ENCODE measurements at regions not wholly inside any gene's neighbourhood (a gene's known extent, or its start where the extent isn't known, plus 50 kb on each side); places are given as distances from the start of the nearest gene placed in this dataset.

GRCh38 chr14:105933238-105933637 is 406.9 kb downstream of the TMEM121 start:
- DNase-seq (ENCODE audit: low spot score) = no peak
- 65% methylated on average over 7 of the region's 7 CpGs for WGBS

GRCh38 chr14:105935384-105935783 is 409.0 kb downstream of the TMEM121 start:
- TF ChIP-seq YY1 (IDR thresholded peaks at IDR 0.05) = no peak
- no peak for TF ChIP-seq FOXA2 (IDR thresholded peaks at IDR 0.05)
- no peak for TF ChIP-seq HNF4G (IDR thresholded peaks at IDR 0.05)
- TF ChIP-seq NR2F2 (IDR thresholded peaks at IDR 0.05) = no peak
- no peak for TF ChIP-seq RAD21 (IDR thresholded peaks at IDR 0.05)
- no peak for TF ChIP-seq SP1 (IDR thresholded peaks at IDR 0.05)
- TF ChIP-seq HNF4A (conservative IDR thresholded peaks at IDR 0.05) = no peak
- TF ChIP-seq JUND (IDR thresholded peaks at IDR 0.05) = no peak
- no peak for TF ChIP-seq TAF1 (conservative IDR thresholded peaks at IDR 0.05)
- no peak for TF ChIP-seq REST (IDR thresholded peaks at IDR 0.05)
- no peak for TF ChIP-seq EGR1 (IDR thresholded peaks at IDR 0.05; ENCODE audit: low read depth in 2 of 2)
- no peak for TF ChIP-seq RXRA (IDR thresholded peaks at IDR 0.05)
- no peak for TF ChIP-seq ATF3 (IDR thresholded peaks at IDR 0.05)
- TF ChIP-seq MAX (IDR thresholded peaks at IDR 0.05) = no peak
- no peak for TF ChIP-seq FOXA1 (IDR thresholded peaks at IDR 0.05)
- no peak for TF ChIP-seq GABPA (IDR thresholded peaks at IDR 0.05 in 1 of 2, conservative IDR thresholded peaks at IDR 0.05 in 1 of 2)
- H3K27me3 ChIP-seq (ENCODE audit: control insufficient read depth in 4 of 4, insufficient read depth in 4 of 4, low read length in 3 of 4) = peaks cover 0 to 6% (median 1%) of the 10 kb centered on the region in 4 donors
- WGBS = 68% methylated on average over 3 of the region's 3 CpGs
- H3K4me1 ChIP-seq (ENCODE audit: control insufficient read depth in 4 of 4, insufficient read depth in 4 of 4, low read length in 3 of 4) = peaks cover 0 to 6% (median 0%) of the 10 kb centered on the region in 4 donors
- H3K27ac ChIP-seq (ENCODE audit: low read depth in 1 of 2, low read length in 2 of 2) = no peak overlapping the region
- no peak for DNase-seq (ENCODE audit: low spot score)
- H3K36me3 ChIP-seq (ENCODE audit: control insufficient read depth in 4 of 4, insufficient read depth in 3 of 4, low read depth in 1 of 4, low read length in 3 of 4) = no peaks in the 10 kb centered on the region
- peaks cover 0 to 3% (median 1%) of the 10 kb centered on the region in 4 donors for H3K9me3 ChIP-seq (ENCODE audit: control insufficient read depth in 4 of 4, low read length in 3 of 4)
- H3K4me3 ChIP-seq (ENCODE audit: low read depth in 1 of 3, low read length in 3 of 3) = no peak overlapping the region
- H3K9ac ChIP-seq (ENCODE audit: low read depth in 1 of 2, low read length in 2 of 2) = no peak overlapping the region

More at GRCh38 chr14:105933238-105933637, 406.9 kb downstream of the TMEM121 start:
- Histone ChIP-seq H3K4me1 (ENCODE audit: control insufficient read depth in 4 of 4, insufficient read depth in 4 of 4, low read length in 3 of 4) (peaks cover 0 to 6% (median 0%) of the 10 kb centered on the region in 4 donors), H3K27ac (ENCODE audit: low read depth in 1 of 2, low read length in 2 of 2) (no peak overlapping the region), H3K36me3 (ENCODE audit: control insufficient read depth in 4 of 4, insufficient read depth in 3 of 4, low read depth in 1 of 4, low read length in 3 of 4) (no peaks in the 10 kb centered on the region), H3K27me3 (ENCODE audit: control insufficient read depth in 4 of 4, insufficient read depth in 4 of 4, low read length in 3 of 4) (peaks cover 0 to 6% (median 1%) of the 10 kb centered on the region in 4 donors), H3K9me3 (ENCODE audit: control insufficient read depth in 4 of 4, low read length in 3 of 4) (peaks cover 0 to 3% (median 1%) of the 10 kb centered on the region in 4 donors), H3K9ac (ENCODE audit: low read depth in 1 of 2, low read length in 2 of 2) (no peak overlapping the region), H3K4me3 (ENCODE audit: low read depth in 1 of 3, low read length in 3 of 3) (no peak overlapping the region)
- TF ChIP-seq RAD21 (IDR thresholded peaks at IDR 0.05) (no peak), HNF4G (IDR thresholded peaks at IDR 0.05) (no peak), ATF3 (IDR thresholded peaks at IDR 0.05) (no peak), FOXA1 (IDR thresholded peaks at IDR 0.05) (no peak), HNF4A (conservative IDR thresholded peaks at IDR 0.05) (no peak), NR2F2 (IDR thresholded peaks at IDR 0.05) (no peak)
